B cell (primary cell): ENCODE measurements at regions not wholly inside any gene's neighbourhood (a gene's known extent, or its start where the extent isn't known, plus 50 kb on each side); places are given as distances from the start of the nearest gene placed in this dataset.

Experiments used
- ATAC-seq: fragments of 200-7000 bp; cut with Tn5 transposase; one replicate; pipeline ENCODE4 v1.10.0; 2021; ENCODE audit warnings: low read depth, mild to moderate bottlenecking, moderate number of reproducible peaks, moderate library complexity
- CTCF ChIA-PET: fragments of 350-600 bp; sonication (Branson Sonifier 250); formaldehyde crosslinking; loops from one replicate; lab custom pipeline; 2021; ENCODE audit warnings: antibody characterized with exemption, inconsistent platforms; lab: Charles Lee
- POLR2A ChIA-PET: fragments of 350-600 bp; sonication (Branson Sonifier 250); formaldehyde crosslinking; loops from one replicate; lab custom pipeline; 2021; ENCODE audit warnings: antibody characterized with exemption; lab: Charles Lee
- DNase-seq: peaks from one replicate; pipeline ENCODE4 v3.0.0; 2013
- H2AFZ ChIP-seq: 2 replicates; pipeline ENCODE4 v1.6.1; 2012; ENCODE audit warnings: mild to moderate bottlenecking, low read depth, low read length; ENCODE audit not compliant: insufficient read depth, poor library complexity, severe bottlenecking
- H3K27ac ChIP-seq, 2 donors: 1 replicate in 1 of 2; 2 replicates in 1 of 2; pipeline ENCODE4 v1.5.1; 2012 to 2013; ENCODE audit warnings: low read length in 2 of 2, mild to moderate bottlenecking in 2 of 2, moderate library complexity in 1 of 2
- H3K27me3 ChIP-seq, 4 experiments: fragments of 200-600 bp in 1 of 4; sonication (generic) in 1 of 4; replicated peaks in 1 of 4; 1 replicate in 2 of 4; 2 replicates in 2 of 4; pipeline versions ENCODE4 v1.6.1 to v1.7.0; 2013 to 2016; ENCODE audit warnings: low read length in 3 of 4, mild to moderate bottlenecking in 2 of 4, mixed read lengths in 1 of 4, moderate library complexity in 1 of 4; ENCODE audit not compliant: insufficient read depth in 4 of 4, control insufficient read depth in 3 of 4; ENCODE audit errors: control extremely low read depth in 1 of 4
- H3K36me3 ChIP-seq, 2 experiments: replicated peaks in 1 of 2; 1 replicate in 1 of 2; 2 replicates in 1 of 2; pipeline versions ENCODE4 v1.6.1 to v1.7.1; 2013; ENCODE audit warnings: low read length in 1 of 2; ENCODE audit not compliant: insufficient read depth in 2 of 2, control insufficient read depth in 1 of 2; ENCODE audit errors: control extremely low read depth in 1 of 2, extremely low read depth in 1 of 2
- H3K4me1 ChIP-seq, 2 donors: fragments of 200-600 bp in 1 of 2; sonication (generic) in 1 of 2; 1 replicate in 1 of 2; 2 replicates in 1 of 2; pipeline versions ENCODE4 v1.5.1 to v1.6.1; 2013 to 2017; ENCODE audit warnings: low read length in 2 of 2; ENCODE audit not compliant: control insufficient read depth in 2 of 2, insufficient read depth in 2 of 2
- H3K4me2 ChIP-seq: replicated peaks from 2 replicates; pipeline ENCODE3; 2012; ENCODE audit warnings: mild to moderate bottlenecking, low read depth, low read length; ENCODE audit not compliant: poor library complexity, severe bottlenecking
- H3K4me3 ChIP-seq, 5 experiments: fragments of 200-600 bp in 1 of 5; sonication (generic) in 1 of 5; 1 replicate in 3 of 5; 2 replicates in 2 of 5; pipeline versions ENCODE4 v1.5.1 to v1.7.0; 2011 to 2016; ENCODE audit warnings: low read length in 4 of 5, mild to moderate bottlenecking in 4 of 5, low read depth in 2 of 5, control low read depth in 1 of 5, moderate library complexity in 1 of 5; ENCODE audit not compliant: insufficient read depth in 1 of 5; ENCODE audit errors: control extremely low read depth in 1 of 5, extremely low read depth in 1 of 5
- H3K79me2 ChIP-seq: fragments of 200-600 bp; sonication (generic); one replicate; pipeline ENCODE4 v1.6.0; 2016; ENCODE audit warnings: low read length; ENCODE audit not compliant: control insufficient read depth, insufficient read depth
- H3K9ac ChIP-seq: fragments of 200-600 bp; sonication (generic); 2 replicates; pipeline ENCODE4 v1.6.1; 2017; ENCODE audit warnings: mild to moderate bottlenecking, low read length, moderate library complexity
- H3K9me3 ChIP-seq, 3 donors: one replicate each; pipeline versions ENCODE4 v1.6.1 to v1.7.1; 2013; ENCODE audit warnings: low read length in 2 of 3; ENCODE audit not compliant: control insufficient read depth in 2 of 3, insufficient read depth in 1 of 3; ENCODE audit errors: control extremely low read depth in 1 of 3
- H4K20me1 ChIP-seq: 2 replicates; pipeline ENCODE4 v1.6.0; 2012; ENCODE audit warnings: mild to moderate bottlenecking, low read length; ENCODE audit not compliant: insufficient read depth, control insufficient read depth, poor library complexity, severe bottlenecking
- H3K27ac Mint-ChIP-seq: one replicate; pipeline ENCODE4 v1.8.0; 2021; ENCODE audit warnings: mixed read lengths
- H3K27me3 Mint-ChIP-seq: one replicate; pipeline ENCODE4 v1.8.0; 2021; ENCODE audit warnings: mixed read lengths
- H3K4me1 Mint-ChIP-seq: one replicate; pipeline ENCODE4 v1.8.0; 2021; ENCODE audit warnings: mixed read lengths
- H3K4me3 Mint-ChIP-seq: one replicate; pipeline ENCODE4 v1.8.0; 2021; ENCODE audit warnings: mixed read lengths
- H3K9me3 Mint-ChIP-seq: one replicate; pipeline ENCODE4 v1.8.0; 2022; ENCODE audit warnings: mixed read lengths; ENCODE audit not compliant: insufficient read depth
- EZH2 ChIP-seq: IDR thresholded peaks from 2 replicates; pipeline ENCODE4 v1.6.1; 2012; ENCODE audit warnings: borderline replicate concordance, low read depth, mild to moderate bottlenecking, moderate library complexity, low read length; ENCODE audit not compliant: insufficient read depth, poor library complexity, severe bottlenecking
- WGBS: methylation state at CpG from one replicate; pipeline ENCODE4 v1.1.5; 2013; ENCODE audit warnings: missing lambda C conversion rate; ENCODE audit not compliant: insufficient coverage; 5-methylcytosine and 5-hydroxymethylcytosine counted together
- intact Hi-C: fragments of 100-400 bp; cut with micrococcal nuclease; formaldehyde crosslinking; loops from one replicate; pipeline ENCODE4 v1.10.0; 2022
- TF ChIP-seq, protein P1 (sequence below): fragments of 200-600 bp; IDR thresholded peaks from one replicate; pipeline ENCODE4 v1.8.0; 2022; ENCODE audit warnings: antibody characterized with exemption, mild to moderate bottlenecking

DNA sequence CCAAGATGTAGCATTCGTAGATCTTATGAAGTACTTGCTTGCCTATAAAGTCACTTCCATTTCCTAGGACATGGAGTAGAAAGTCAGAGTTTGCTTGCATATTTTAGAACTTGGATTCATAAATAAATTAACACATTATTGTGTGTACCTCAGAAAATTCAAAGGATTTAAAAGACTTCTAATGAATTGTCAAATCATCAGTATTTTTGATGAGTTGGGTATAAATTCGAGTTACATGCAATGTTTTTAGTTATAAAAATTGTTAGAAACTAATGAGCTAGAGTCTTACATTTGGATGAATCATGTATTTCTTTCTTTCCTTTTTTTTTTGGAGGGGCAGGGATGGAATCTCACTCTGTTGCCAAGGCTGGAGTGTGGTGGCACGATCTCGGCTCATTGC lies 156.9 kb upstream of the KCNJ16 start:
- no peaks in the 10 kb centered on the region for H3K4me1 ChIP-seq
- H3K36me3 ChIP-seq, result no peaks in the 10 kb centered on the region
- CTCF ChIA-PET, result no interaction called here
- POLR2A ChIA-PET, result no interaction called here
- H3K27ac ChIP-seq, result no peak overlapping the region
- H3K9me3 ChIP-seq, result peaks cover 0 to 2% (median 0%) of the 10 kb centered on the region in 3 donors
- no peaks in the 10 kb centered on the region for H4K20me1 ChIP-seq
- Mint-ChIP-seq H3K27ac (no peak overlapping the region), H3K27me3 (no peaks in the 10 kb centered on the region), H3K4me1 (no peaks in the 10 kb centered on the region), H3K9me3 (no peaks in the 10 kb centered on the region), H3K4me3 (no peak overlapping the region)
- H3K4me2 ChIP-seq, result no peak overlapping the region
- no peaks in the 10 kb centered on the region for H3K79me2 ChIP-seq
- no peaks in the 10 kb centered on the region for H3K27me3 ChIP-seq
- no peak overlapping the region for H3K9ac ChIP-seq
- ATAC-seq (no peak), DNase-seq (no peak)
- intact Hi-C loops, result no loop called here
- H3K4me3 ChIP-seq, result no peak overlapping the region
- no peak overlapping the region for H2AFZ ChIP-seq
- no peak for TF ChIP-seq EZH2
- TF ChIP-seq, protein P1, sequence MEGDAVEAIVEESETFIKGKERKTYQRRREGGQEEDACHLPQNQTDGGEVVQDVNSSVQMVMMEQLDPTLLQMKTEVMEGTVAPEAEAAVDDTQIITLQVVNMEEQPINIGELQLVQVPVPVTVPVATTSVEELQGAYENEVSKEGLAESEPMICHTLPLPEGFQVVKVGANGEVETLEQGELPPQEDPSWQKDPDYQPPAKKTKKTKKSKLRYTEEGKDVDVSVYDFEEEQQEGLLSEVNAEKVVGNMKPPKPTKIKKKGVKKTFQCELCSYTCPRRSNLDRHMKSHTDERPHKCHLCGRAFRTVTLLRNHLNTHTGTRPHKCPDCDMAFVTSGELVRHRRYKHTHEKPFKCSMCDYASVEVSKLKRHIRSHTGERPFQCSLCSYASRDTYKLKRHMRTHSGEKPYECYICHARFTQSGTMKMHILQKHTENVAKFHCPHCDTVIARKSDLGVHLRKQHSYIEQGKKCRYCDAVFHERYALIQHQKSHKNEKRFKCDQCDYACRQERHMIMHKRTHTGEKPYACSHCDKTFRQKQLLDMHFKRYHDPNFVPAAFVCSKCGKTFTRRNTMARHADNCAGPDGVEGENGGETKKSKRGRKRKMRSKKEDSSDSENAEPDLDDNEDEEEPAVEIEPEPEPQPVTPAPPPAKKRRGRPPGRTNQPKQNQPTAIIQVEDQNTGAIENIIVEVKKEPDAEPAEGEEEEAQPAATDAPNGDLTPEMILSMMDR, result no peak
- no CpG with 5 or more reads among the region's 4 CpGs for WGBS

DNA sequence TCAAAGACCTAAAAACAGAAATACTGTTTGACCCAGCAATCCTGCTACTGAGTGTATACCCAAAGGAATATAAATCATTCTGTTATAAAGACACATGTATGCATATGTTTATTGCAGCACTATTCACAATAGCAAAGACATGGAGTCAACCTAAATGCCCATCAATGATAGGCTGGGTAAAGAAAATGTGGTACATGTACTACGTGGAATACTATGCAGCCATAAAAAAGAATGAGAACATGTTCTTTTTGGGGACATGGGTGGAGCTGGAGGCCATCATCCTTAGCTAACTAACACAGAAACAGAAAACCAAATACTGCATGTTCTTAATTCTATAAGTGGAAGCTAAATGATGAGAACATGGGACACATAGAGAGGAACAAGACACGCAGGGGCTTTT lies 155.2 kb upstream of the KCNJ16 start:
- Histone ChIP-seq H3K4me1 (no peaks in the 10 kb centered on the region), H3K4me2 (no peak overlapping the region), H3K9ac (no peak overlapping the region), H3K27ac (no peak overlapping the region), H3K79me2 (no peaks in the 10 kb centered on the region), H3K9me3 (no peaks in the 10 kb centered on the region), H3K36me3 (no peaks in the 10 kb centered on the region), H2AFZ (no peak overlapping the region), H4K20me1 (no peaks in the 10 kb centered on the region), H3K4me3 (no peak overlapping the region), H3K27me3 (no peaks in the 10 kb centered on the region)
- Mint-ChIP-seq H3K27ac (no peak overlapping the region), H3K27me3 (no peaks in the 10 kb centered on the region), H3K9me3 (no peaks in the 10 kb centered on the region), H3K4me1 (no peaks in the 10 kb centered on the region), H3K4me3 (no peak overlapping the region)
- TF ChIP-seq EZH2, result no peak
- TF ChIP-seq, protein P1, result no peak
- no peak for ATAC-seq
- DNase-seq, result no peak
- ChIA-PET CTCF (no interaction called here), POLR2A (no interaction called here)
- no CpG with 5 or more reads among the region's 2 CpGs for WGBS
- intact Hi-C loops, result no loop called here
